Activated B cell treated with CpG ODN at 0.5 μM for 24 hours (primary cell): ENCODE measurements at regions not wholly inside any gene's neighbourhood (a gene's known extent, or its start where the extent isn't known, plus 50 kb on each side); places are given as distances from the start of the nearest gene placed in this dataset.

Source experiments
- ATAC-seq: fragments of 200-7000 bp; cut with Tn5 transposase; one replicate; pipeline ENCODE4 v1.10.0; 2021; ENCODE audit warnings: low read depth, mild to moderate bottlenecking, moderate library complexity
- CTCF ChIA-PET: fragments of 350-600 bp; sonication (Branson Sonifier 250); formaldehyde crosslinking; loops from one replicate; lab custom pipeline; 2021; ENCODE audit warnings: antibody characterized with exemption; lab: Charles Lee
- POLR2A ChIA-PET: fragments of 350-600 bp; sonication (Branson Sonifier 250); formaldehyde crosslinking; loops from one replicate; lab custom pipeline; 2021; ENCODE audit warnings: antibody characterized with exemption; lab: Charles Lee
- DNase-seq: peaks from one replicate; pipeline ENCODE4 v3.0.0; 2022
- H3K27ac Mint-ChIP-seq: one replicate; pipeline ENCODE4 v1.8.0; 2020; ENCODE audit warnings: mixed read lengths
- H3K27me3 Mint-ChIP-seq: one replicate; pipeline ENCODE4 v1.8.0; 2021; ENCODE audit warnings: mixed read lengths
- H3K36me3 Mint-ChIP-seq: one replicate; pipeline ENCODE4 v1.8.0; 2021; ENCODE audit warnings: low read depth, mixed read lengths
- H3K4me1 Mint-ChIP-seq: one replicate; pipeline ENCODE4 v1.8.0; 2021; ENCODE audit warnings: mixed read lengths
- H3K4me3 Mint-ChIP-seq: one replicate; pipeline ENCODE4 v1.8.0; 2020; ENCODE audit warnings: mild to moderate bottlenecking, mixed read lengths
- H3K9me3 Mint-ChIP-seq: one replicate; pipeline ENCODE4 v1.8.0; 2020; ENCODE audit warnings: mixed read lengths
- CTCF ChIP-seq: fragments of 200-600 bp; IDR thresholded peaks from one replicate; pipeline ENCODE4 v1.8.0; 2022; ENCODE audit warnings: antibody characterized with exemption, mild to moderate bottlenecking
- intact Hi-C: fragments of 100-400 bp; cut with micrococcal nuclease; formaldehyde crosslinking; loops from one replicate; pipeline ENCODE4 v1.15.1; 2024

- Mint-ChIP-seq H3K27me3 (no peaks in the 10 kb centered on the region), H3K36me3 (no peaks in the 10 kb centered on the region), H3K27ac (no peak overlapping the region), H3K4me3 (no peak overlapping the region), H3K4me1 (no peaks in the 10 kb centered on the region), H3K9me3 (no peaks in the 10 kb centered on the region)
- DNase-seq (no peak), ATAC-seq (no peak)
- intact Hi-C loops: no loop called here
- POLR2A ChIA-PET: no interaction called here
- TF ChIP-seq CTCF: no peak
- CTCF ChIA-PET: no interaction called here
Measured at GRCh38 chr9:73655831-73656230, 504.2 kb downstream of the ANXA1 start.

- no peak for TF ChIP-seq CTCF
Measured at GRCh38 chr9:73665253-73665652, 513.6 kb downstream of the ANXA1 start.

GRCh38 chr9:73667749-73668148, 516.1 kb downstream of the ANXA1 start:
- Mint-ChIP-seq H3K4me1 (no peaks in the 10 kb centered on the region), H3K36me3 (no peaks in the 10 kb centered on the region), H3K4me3 (no peak overlapping the region), H3K9me3 (no peaks in the 10 kb centered on the region), H3K27me3 (no peaks in the 10 kb centered on the region), H3K27ac (no peak overlapping the region)
- intact Hi-C loops: no loop called here
- no peak for TF ChIP-seq CTCF
- no peak for DNase-seq
- CTCF ChIA-PET: no interaction called here
- ATAC-seq: no peak
- POLR2A ChIA-PET: no interaction called here

More at GRCh38 chr9:73665253-73665652, 513.6 kb downstream of the ANXA1 start:
- no peak for ATAC-seq
- CTCF ChIA-PET: no interaction called here
- DNase-seq: no peak
- no peak overlapping the region for H3K4me3 Mint-ChIP-seq
- no peaks in the 10 kb centered on the region for H3K36me3 Mint-ChIP-seq
- H3K27me3 Mint-ChIP-seq: no peaks in the 10 kb centered on the region
- no peaks in the 10 kb centered on the region for H3K9me3 Mint-ChIP-seq
- POLR2A ChIA-PET: no interaction called here
- H3K4me1 Mint-ChIP-seq: no peaks in the 10 kb centered on the region
- H3K27ac Mint-ChIP-seq: no peak overlapping the region
- intact Hi-C loops: no loop called here

- no peak for DNase-seq
- Mint-ChIP-seq H3K4me1 (no peaks in the 10 kb centered on the region), H3K36me3 (no peaks in the 10 kb centered on the region), H3K9me3 (peaks cover 6% of the 10 kb centered on the region), H3K4me3 (no peak overlapping the region), H3K27me3 (no peaks in the 10 kb centered on the region), H3K27ac (no peak overlapping the region)
- ATAC-seq: no peak
- CTCF ChIA-PET: no interaction called here
- intact Hi-C loops: no loop called here
- TF ChIP-seq CTCF: no peak
- POLR2A ChIA-PET: no interaction called here
Measured at GRCh38 chr9:73680831-73681230, 529.2 kb downstream of the ANXA1 start.

- Mint-ChIP-seq H3K4me1 (no peaks in the 10 kb centered on the region), H3K9me3 (peaks cover 6% of the 10 kb centered on the region), H3K4me3 (no peak overlapping the region), H3K27me3 (no peaks in the 10 kb centered on the region), H3K27ac (no peak overlapping the region), H3K36me3 (no peaks in the 10 kb centered on the region)
- ChIA-PET CTCF (no interaction called here), POLR2A (no interaction called here)
- TF ChIP-seq CTCF: no peak
- no peak for ATAC-seq
- intact Hi-C loops: no loop called here
- no peak for DNase-seq
Measured at GRCh38 chr9:73682789-73683188, 531.1 kb downstream of the ANXA1 start.
